Mucosa of rectum (tissue), 2 donors: ENCODE measurements at regions not wholly inside any gene's neighbourhood (a gene's known extent, or its start where the extent isn't known, plus 50 kb on each side); places are given as distances from the start of the nearest gene placed in this dataset.
"Not testable (repeated sequence)": the region's sequence is repeated elsewhere in the genome, so short reads cannot be mapped to it uniquely, and the experiment has no call there.

Source experiments
- H3K27ac ChIP-seq, 2 donors: one replicate each; pipeline ENCODE4 v1.7.0; 2013; ENCODE audit warnings: inconsistent platforms in 2 of 2, low read depth in 2 of 2, low read length in 2 of 2
- H3K27me3 ChIP-seq, 2 donors: one replicate each; pipeline ENCODE4 v1.7.0; 2013; ENCODE audit warnings: low read length in 2 of 2; ENCODE audit not compliant: control insufficient read depth in 2 of 2, insufficient read depth in 2 of 2
- H3K36me3 ChIP-seq, 2 donors: one replicate each; pipeline ENCODE4 v1.7.0; 2013; ENCODE audit warnings: low read length in 2 of 2; ENCODE audit not compliant: control insufficient read depth in 2 of 2, insufficient read depth in 2 of 2
- H3K4me1 ChIP-seq, 2 donors: one replicate each; pipeline ENCODE4 v1.7.0; 2013; ENCODE audit warnings: low read length in 2 of 2, mild to moderate bottlenecking in 1 of 2; ENCODE audit not compliant: control insufficient read depth in 2 of 2, insufficient read depth in 2 of 2
- H3K4me3 ChIP-seq, 2 donors: one replicate each; pipeline ENCODE4 v1.7.0; 2013; ENCODE audit warnings: low read length in 2 of 2
- H3K9ac ChIP-seq, 2 donors: one replicate each; pipeline ENCODE4 v1.7.0; 2013; ENCODE audit warnings: low read length in 2 of 2, low read depth in 1 of 2, mild to moderate bottlenecking in 1 of 2
- H3K9me3 ChIP-seq, 2 donors: one replicate each; pipeline ENCODE4 v1.7.0; 2013; ENCODE audit warnings: low read length in 2 of 2; ENCODE audit not compliant: control insufficient read depth in 2 of 2
- donor health status: healthy.
- donor health status: Normal muscosa, but diverticular disease.

DNA sequence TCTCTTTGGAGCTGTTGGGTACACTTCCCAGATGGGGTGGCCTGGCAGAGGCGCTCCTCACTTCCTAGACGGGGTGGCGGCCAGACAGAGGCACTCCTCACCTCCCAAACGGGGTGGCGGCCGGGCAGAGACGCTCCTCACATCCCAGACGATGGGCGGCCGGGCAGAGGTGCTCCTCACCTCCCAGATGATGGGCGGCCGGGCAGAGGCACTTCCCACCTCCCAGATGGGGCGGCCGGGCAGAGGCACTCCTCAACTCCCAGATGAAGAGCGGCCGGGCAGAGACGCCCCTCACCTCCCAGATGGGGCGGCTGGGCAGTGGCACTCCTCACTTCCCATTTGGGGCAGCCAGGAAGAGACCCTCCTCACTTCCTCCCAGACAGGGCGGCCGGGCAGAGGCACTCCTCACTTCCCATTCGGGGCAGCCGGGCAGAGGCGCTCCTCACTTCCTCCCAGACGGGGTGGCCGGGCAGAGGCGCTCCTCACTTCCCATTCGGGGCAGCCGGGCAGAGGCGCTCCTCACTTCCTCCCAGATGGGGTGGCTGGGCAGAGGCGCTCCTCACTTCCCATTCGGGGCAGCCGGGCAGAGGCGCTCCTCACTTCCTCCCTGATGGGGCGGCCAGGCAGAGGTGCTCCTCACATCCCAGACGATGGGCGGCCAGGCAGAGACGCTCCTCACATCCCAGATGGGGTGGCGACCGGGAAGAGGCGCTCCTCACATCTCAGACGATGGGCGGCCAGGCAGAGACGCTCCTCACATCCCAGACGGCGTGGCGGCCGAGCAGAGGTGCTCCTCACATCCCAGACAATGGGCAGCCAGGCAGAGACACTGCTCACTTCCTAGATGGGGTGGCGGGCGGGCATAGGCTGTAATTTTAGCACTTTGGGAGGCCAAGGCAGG, 105.3 kb downstream of the ERMARD start:
- H3K27ac ChIP-seq, H3K4me1 ChIP-seq, H3K36me3 ChIP-seq, H3K9me3 ChIP-seq, H3K9ac ChIP-seq, H3K4me3 ChIP-seq, H3K27me3 ChIP-seq: not testable (repeated sequence)

DNA sequence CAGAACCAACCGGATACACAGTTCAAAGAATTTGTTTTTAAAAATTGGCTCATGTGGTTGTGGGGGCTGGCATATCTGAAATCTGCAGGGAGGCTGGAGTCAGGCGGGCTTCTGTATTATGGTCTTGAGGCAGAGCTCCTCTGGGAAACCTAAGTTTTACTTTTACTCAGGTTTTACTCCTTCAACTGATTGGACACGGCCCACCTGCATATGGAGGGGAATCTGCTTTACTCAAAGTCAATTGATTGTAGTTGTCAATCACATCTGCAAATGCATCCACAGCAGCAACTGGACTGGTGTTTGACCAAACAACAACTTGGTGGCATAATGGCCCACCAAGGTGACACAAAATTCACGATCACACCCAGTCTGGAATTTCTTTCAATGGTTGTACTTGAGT, 103.4 kb downstream of the ERMARD start:
- Histone ChIP-seq H3K27ac (no peak overlapping the region), H3K4me1 (no peaks in the 10 kb centered on the region), H3K36me3 (no peaks in the 10 kb centered on the region), H3K9ac (no peak overlapping the region), H3K27me3 (no peaks in the 10 kb centered on the region), H3K4me3 (no peak overlapping the region), H3K9me3 (peaks cover 0 to 3% of the 10 kb centered on the region in 2 donors)

DNA sequence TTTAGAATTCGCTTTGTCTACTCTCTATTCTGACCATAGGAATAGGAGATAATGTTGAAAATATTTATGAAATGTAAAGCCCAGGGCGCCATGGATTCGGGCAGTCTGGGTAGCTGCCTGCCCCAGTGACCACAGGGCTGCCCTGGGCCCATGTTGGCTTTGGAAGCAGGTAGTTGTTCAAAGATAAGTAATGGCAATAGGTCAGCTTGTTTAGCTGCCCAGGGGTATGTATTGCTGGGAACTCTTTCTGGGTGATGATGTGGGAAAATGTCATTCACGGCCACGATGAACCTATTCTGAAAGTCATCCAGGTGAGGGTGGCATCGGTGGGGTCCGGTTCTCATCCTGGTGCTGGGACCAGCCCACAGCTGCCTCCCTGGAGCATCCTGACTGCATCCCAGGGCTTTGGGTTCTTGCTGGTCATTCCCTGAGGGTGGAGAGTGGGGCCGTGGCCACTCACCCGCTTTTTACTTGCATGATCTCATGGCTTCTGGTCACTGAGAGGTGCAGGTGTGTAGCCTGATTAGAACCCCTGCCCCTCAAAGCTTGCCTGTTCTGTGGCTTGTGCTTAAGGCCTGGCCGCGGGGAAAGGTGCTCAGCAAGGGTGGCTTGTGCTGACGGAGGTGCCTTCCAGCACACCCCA, 102.8 kb downstream of the ERMARD start:
- Histone ChIP-seq H3K27ac (no peak overlapping the region), H3K9me3 (peaks cover 0 to 3% of the 10 kb centered on the region in 2 donors), H3K9ac (no peak overlapping the region), H3K27me3 (no peaks in the 10 kb centered on the region), H3K36me3 (no peaks in the 10 kb centered on the region), H3K4me3 (no peak overlapping the region), H3K4me1 (no peaks in the 10 kb centered on the region)

DNA sequence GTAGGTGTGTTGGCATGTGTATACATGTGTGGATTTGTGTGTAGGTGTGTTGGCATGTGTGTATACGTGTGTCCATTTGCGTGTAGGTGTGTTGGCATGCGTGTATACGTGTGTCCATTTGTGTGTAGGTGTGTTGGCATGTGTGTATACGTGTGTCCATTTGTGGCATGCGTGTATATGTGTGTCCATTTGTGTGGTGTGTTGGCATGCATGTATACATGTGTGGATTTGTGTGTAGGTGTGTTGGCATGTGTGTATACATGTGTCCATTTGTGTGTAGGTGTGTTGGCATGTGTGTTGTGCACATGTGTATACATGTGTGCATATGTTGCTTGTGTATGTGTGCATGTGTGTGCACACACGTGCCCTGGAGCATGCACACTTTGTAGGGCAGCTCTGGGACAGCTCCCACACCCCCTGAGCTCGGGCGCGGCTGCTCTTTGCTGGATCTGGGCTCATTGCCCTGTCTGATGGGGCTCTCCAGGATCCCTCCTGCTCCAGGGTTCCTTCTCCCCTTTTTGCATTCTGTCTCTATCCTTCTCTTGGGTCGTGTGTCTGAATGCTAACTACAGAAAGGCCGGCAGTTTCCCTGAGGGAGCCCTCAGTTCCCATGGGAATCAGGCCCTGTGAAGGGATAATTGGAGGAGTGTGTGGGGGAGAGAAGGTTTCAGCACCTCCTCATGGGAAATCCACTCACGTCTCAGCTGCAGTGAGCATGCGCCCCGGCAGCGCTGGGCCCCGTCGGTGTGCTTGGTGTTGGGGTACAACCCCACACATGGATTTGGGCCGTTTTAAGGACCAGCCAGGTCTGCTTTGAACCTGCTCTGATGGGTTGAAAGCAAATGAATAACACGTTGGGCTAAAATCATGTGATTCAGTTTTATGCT, 102.0 kb downstream of the ERMARD start:
- peaks cover 0 to 3% of the 10 kb centered on the region in 2 donors for H3K9me3 ChIP-seq
- H3K36me3 ChIP-seq: no peaks in the 10 kb centered on the region
- H3K4me1 ChIP-seq: no peaks in the 10 kb centered on the region
- no peak overlapping the region for H3K9ac ChIP-seq
- no peak overlapping the region for H3K27ac ChIP-seq
- H3K4me3 ChIP-seq: no peak overlapping the region
- H3K27me3 ChIP-seq: no peaks in the 10 kb centered on the region

DNA sequence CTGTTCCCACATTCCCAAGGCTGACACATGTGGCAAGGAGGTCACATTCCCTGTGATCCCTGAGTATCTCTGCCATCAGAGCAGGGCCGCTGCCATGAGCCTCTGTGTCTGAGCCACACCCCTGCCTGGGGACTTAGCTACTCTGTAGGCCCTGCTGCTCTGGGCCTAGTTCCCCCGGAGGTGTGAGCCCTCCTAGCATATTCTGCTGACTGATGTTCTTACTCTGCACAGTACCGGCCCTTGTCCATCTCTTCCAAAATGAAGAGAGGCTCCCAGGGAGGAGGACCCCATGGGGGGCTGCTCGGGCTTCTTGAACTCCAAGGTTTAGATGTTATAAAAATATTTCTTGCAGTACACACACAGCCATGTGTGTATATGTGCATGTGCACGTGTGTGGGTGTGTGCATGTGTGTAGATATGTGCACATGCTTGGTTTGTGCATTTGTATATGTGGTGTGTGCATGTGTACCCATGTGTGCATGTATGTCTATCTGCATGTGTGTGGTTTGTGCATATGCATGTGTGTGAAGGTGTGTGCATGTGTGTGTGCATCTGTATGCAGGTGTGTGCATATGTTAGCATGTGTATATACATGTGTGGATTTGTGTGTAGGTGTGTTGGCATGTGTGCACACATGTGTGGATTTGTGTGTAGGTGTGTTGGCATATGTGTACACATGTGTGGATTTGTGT, 101.2 kb downstream of the ERMARD start:
- Histone ChIP-seq H3K9me3 (no peaks in the 10 kb centered on the region), H3K4me3 (no peak overlapping the region), H3K36me3 (no peaks in the 10 kb centered on the region), H3K9ac (no peak overlapping the region), H3K4me1 (no peaks in the 10 kb centered on the region), H3K27me3 (no peaks in the 10 kb centered on the region), H3K27ac (peak overlapping the region; percentile 11 to 58)

DNA sequence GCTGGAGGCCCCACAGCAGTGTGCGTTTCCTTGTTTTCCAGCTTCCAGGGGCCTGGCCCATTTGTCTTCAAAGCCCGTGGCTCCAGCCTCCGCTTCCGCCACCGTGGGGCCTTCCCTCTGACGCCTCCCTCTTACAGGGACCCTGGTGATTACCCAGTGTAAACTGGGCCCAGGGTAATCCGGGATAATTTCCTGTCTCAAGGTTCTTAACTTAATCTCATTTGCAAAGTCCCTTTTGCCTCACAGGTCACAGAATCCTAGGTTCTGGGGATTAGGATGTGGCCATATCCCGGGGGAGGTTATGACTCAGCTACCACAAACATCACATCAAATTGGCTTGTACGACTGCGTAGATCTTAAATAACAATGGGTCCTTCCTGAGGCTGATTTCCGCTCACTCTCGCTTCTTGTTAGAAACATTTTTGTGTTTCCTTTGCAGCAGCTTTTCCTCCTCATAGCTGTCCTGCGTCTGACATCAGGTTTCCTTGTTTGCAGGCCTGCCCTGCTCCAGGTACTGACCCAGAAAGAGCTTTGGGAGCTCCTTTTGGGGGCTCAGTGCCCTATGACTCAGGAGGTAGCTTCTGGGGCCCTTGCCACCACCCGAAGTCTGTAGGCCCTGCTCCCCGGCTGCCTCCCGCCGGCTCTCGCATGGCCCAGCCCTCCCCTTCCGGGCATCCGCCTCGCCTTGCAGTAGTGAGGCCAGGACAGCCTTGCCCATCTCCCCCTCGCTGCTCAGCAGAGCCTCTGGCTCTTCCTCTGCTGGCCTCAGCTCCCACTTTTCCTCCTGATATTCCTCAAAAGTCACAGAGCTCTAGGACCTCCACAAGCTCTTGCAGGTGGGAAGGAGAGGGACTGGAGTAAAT, 100.5 kb downstream of the ERMARD start:
- Histone ChIP-seq H3K9me3 (no peaks in the 10 kb centered on the region), H3K4me3 (no peak overlapping the region), H3K27me3 (no peaks in the 10 kb centered on the region), H3K4me1 (no peaks in the 10 kb centered on the region), H3K36me3 (no peaks in the 10 kb centered on the region), H3K9ac (no peak overlapping the region), H3K27ac (peak overlapping the region; percentile 34 to 58)

DNA sequence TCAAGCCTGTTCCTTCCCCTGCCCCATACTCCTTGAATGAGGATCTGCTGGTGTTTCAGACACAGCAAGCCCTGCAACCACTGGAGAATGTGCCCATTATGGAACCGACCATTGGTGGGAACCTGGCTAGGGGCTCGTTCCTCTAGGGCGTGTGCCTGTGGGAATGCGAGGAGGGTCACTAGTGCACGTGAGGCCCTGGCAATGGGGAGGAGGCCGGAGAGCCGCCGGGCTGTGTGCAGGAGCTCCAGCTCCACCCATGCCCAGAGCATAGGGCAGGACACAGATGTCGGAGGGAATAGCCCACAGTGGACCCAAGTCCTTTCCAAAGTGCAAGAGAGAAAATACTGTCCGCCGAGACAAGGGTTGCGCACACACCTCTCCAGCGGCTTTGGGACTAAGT, 99.3 kb downstream of the ERMARD start:
- Histone ChIP-seq H3K27me3 (no peaks in the 10 kb centered on the region), H3K36me3 (no peaks in the 10 kb centered on the region), H3K4me3 (no peak overlapping the region), H3K4me1 (no peaks in the 10 kb centered on the region), H3K9me3 (no peaks in the 10 kb centered on the region), H3K9ac (no peak overlapping the region), H3K27ac (no peak overlapping the region)

DNA sequence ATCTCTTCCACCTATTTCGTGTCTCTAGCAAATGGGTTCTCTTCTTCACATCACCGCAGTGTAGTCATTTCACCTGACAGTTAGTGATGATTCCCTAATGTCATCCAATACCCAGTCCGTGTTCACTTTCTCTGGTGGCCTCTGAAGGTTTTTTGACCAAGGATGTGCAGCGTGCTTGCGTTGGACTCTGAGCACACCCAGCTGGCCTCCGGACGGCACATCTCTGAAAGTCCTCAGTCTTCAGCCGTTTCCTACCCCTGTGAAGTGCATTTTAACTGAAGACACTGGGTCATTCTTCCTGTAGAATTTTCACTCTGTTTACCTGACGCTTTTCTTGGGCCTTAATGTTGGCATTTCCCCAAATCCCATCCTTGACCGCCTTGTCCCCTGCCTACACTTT, 98.7 kb downstream of the ERMARD start:
- Histone ChIP-seq H3K9ac (no peak overlapping the region), H3K4me3 (no peak overlapping the region), H3K27me3 (no peaks in the 10 kb centered on the region), H3K36me3 (no peaks in the 10 kb centered on the region), H3K9me3 (no peaks in the 10 kb centered on the region), H3K27ac (no peak overlapping the region), H3K4me1 (no peaks in the 10 kb centered on the region)

DNA sequence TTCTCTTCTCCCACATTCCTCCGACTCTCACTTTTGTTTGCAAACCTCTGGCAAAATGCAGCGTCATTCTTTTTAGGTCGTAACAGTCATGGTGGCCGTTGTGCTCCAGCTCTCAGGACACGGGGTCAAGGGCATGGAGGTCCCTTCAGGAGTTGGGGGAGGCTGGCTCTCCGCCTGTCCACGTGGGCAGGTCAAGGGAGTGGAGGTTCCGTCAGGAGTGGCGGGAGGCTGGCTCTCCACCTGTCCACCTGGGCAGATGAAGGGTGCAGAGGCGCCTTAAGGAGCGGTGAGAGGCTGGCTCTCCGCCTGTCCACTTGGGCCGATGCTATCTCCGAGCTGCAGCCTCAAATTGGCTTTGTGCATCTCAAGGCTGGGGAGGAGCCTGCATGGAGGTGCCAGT, 98.0 kb downstream of the ERMARD start:
- Histone ChIP-seq H3K36me3 (no peaks in the 10 kb centered on the region), H3K27ac (no peak overlapping the region), H3K4me3 (no peak overlapping the region), H3K27me3 (peaks cover 0 to 3% of the 10 kb centered on the region in 2 donors), H3K4me1 (no peaks in the 10 kb centered on the region), H3K9me3 (no peaks in the 10 kb centered on the region), H3K9ac (no peak overlapping the region)
